Fibroblast of the aortic adventitia (primary cell): ENCODE measurements at regions not wholly inside any gene's neighbourhood (a gene's known extent, or its start where the extent isn't known, plus 50 kb on each side); places are given as distances from the start of the nearest gene placed in this dataset.

ENCODE experiments used
- DNase-seq: peaks from one replicate; pipeline ENCODE4 v3.0.0-alpha.2; 2010; ENCODE audit warnings: low read depth
- H3K4me3 ChIP-seq: 2 replicates; pipeline ENCODE4 v1.5.1; 2011; ENCODE audit warnings: low read depth, mild to moderate bottlenecking, control low read depth, low read length, moderate library complexity
- CTCF ChIP-seq: IDR thresholded peaks from 2 replicates; pipeline ENCODE4 v1.5.1; 2011; ENCODE audit warnings: mild to moderate bottlenecking, low read length, control low read depth, inconsistent platforms; ENCODE audit not compliant: insufficient read depth

DNA sequence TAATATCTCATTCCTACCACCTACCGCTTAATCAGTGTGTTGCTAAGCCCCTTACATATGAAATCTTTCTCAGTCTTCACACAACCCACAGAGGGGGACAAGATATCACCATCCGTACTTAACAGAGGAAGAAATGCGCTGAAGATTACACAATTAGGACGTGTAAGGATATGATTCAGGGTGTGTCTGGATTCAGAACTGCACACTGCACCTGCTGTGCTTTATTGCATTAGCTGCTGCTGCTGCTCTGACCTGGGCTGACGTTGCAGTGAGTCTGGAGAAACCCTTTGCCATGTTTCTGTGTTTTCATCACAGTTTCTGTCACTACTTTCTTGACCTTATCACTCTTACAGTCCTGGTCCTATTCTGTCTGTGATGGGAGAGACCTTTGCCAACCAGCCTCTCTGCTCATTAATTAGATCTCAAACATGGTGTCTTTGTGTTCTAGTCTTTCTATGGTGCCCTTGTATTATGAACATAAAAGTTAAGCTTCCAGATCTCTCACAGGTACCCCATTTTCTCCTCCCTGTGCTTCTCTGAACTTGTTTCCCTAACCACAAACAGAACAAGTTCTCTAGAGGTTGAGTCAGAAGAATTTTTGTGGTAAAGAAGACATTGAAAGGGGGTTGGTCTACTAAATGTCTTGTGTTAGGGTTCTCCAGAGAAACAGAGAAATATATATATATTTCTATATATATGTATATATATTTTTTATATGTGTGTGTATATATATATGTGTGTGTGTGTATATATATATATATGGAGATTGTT lies 92.9 kb upstream of the CYP1B1 start:
- no peak overlapping the region for H3K4me3 ChIP-seq
- no peak for DNase-seq
- no peak for TF ChIP-seq CTCF

- H3K4me3 ChIP-seq = no peak overlapping the region
- no peak for TF ChIP-seq CTCF
- DNase-seq = no peak
Measured at GRCh38 chr2:38167968-38168350, 92.0 kb upstream of the CYP1B1 start.

DNA sequence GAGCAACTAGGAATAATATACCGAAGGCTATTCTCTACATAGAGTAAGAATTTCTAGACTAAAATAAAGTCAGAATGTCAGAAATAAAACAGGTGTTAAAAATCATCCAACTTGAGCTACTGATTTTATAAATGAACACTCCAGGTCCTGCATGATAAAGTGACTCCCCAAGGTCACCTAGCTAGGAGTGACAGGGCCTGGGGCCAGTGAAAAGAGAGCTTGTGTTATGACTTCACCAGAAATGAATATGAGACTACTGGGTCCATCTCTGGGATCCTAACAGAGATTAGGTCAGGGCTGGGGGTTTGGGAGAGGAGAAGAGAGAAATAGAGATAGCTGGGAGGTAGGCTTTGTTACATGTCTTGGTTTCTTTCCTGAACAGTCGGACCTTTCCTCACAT lies 89.7 kb upstream of the CYP1B1 start:
- TF ChIP-seq CTCF = no peak
- no peak overlapping the region for H3K4me3 ChIP-seq
- no peak for DNase-seq

- no peak for DNase-seq
- no peak for TF ChIP-seq CTCF
- no peak overlapping the region for H3K4me3 ChIP-seq
Measured at GRCh38 chr2:38164881-38165280, 88.9 kb upstream of the CYP1B1 start.

GRCh38 chr2:38163579-38163978 lies 87.6 kb upstream of the CYP1B1 start:
- H3K4me3 ChIP-seq = no peak overlapping the region
- no peak for TF ChIP-seq CTCF
- no peak for DNase-seq

DNA sequence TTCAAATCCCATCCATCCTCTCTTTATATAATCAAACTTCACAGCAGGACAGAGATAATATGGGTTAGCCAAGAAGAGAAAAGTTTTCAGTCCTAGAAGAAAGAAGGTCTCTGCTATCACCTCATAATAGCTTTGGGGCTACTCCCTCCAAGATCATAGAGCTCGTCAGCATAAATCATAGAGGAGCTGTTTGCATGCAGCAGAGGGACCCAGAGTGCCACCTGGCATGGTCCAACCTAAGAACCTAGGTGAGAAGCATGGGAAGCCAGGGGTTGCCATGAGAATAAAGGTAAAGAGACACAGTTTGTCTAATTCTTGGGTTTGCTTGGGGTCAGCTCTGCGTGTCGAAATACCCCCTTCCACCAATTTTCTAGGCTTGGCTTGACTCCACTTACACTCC lies 87.1 kb upstream of the CYP1B1 start:
- H3K4me3 ChIP-seq = no peak overlapping the region
- no peak for DNase-seq
- TF ChIP-seq CTCF = no peak

DNA sequence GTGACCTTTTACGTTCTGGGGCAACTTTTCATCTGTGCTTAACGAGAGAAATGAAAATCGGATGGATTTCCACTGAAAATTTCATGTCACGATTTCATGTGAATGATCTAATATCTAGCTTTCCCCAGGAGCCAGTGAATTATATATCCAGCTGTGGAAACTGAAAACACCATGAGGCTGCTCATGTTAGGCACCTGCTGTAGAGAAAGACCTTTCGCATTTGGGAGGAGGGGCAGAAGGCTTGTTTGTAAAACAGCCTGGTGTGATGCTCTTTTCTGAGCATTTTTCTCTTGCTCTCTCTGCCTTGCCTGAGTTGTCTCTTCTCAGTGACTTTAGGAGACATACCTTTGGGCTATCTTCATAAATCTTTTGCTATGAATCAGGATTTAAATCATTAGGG lies 84.6 kb upstream of the CYP1B1 start:
- no peak for TF ChIP-seq CTCF
- no peak overlapping the region for H3K4me3 ChIP-seq
- DNase-seq = no peak
